Smooth muscle cell (in vitro differentiated cells): ENCODE measurements at regions not wholly inside any gene's neighbourhood (a gene's known extent, or its start where the extent isn't known, plus 50 kb on each side); places are given as distances from the start of the nearest gene placed in this dataset.

ENCODE experiments used
- DNase-seq: peaks from one replicate; lab custom pipeline; 2025; ENCODE audit not compliant: unreplicated experiment; lab: John Stamatoyannopoulos, UW
- H2AFZ ChIP-seq: fragments of 200-600 bp; sonication (generic); 2 replicates; pipeline ENCODE4 v1.6.0; 2016; ENCODE audit warnings: antibody characterized with exemption, low read depth, mild to moderate bottlenecking
- H3F3A ChIP-seq: fragments of 200-600 bp; sonication (generic); 2 replicates; pipeline ENCODE4 v1.6.0; 2017; ENCODE audit warnings: antibody characterized with exemption, low read depth
- H3K27ac ChIP-seq: fragments of 200-600 bp; sonication (generic); 2 replicates; pipeline ENCODE4 v1.5.1; 2016; ENCODE audit warnings: low read depth, mild to moderate bottlenecking
- H3K27me3 ChIP-seq: fragments of 200-600 bp; sonication (generic); 2 replicates; pipeline ENCODE4 v1.6.1; 2016; ENCODE audit warnings: low read depth, mild to moderate bottlenecking
- H3K36me3 ChIP-seq: fragments of 200-600 bp; sonication (generic); 2 replicates; pipeline ENCODE4 v1.5.1; 2016; ENCODE audit warnings: low read depth
- H3K4me1 ChIP-seq: fragments of 200-600 bp; sonication (generic); 2 replicates; pipeline ENCODE4 v1.5.1; 2016; ENCODE audit warnings: low read depth
- H3K4me2 ChIP-seq: fragments of 200-600 bp; sonication (generic); 2 replicates; pipeline ENCODE4 v1.6.0; 2016; ENCODE audit warnings: mild to moderate bottlenecking
- H3K4me3 ChIP-seq: fragments of 200-600 bp; sonication (generic); 2 replicates; pipeline ENCODE4 v1.5.1; 2016; ENCODE audit warnings: mild to moderate bottlenecking
- H3K79me2 ChIP-seq: fragments of 200-600 bp; sonication (generic); 2 replicates; pipeline ENCODE4 v1.6.0; 2016; ENCODE audit warnings: low read depth, mild to moderate bottlenecking
- H3K9ac ChIP-seq: fragments of 200-600 bp; sonication (generic); 2 replicates; pipeline ENCODE4 v1.6.0; 2016; ENCODE audit warnings: low read depth
- H3K9me3 ChIP-seq: fragments of 200-600 bp; sonication (generic); replicated peaks from 2 replicates; pipeline ENCODE4 v1.5.1; 2016; ENCODE audit warnings: low read depth
- H4K20me1 ChIP-seq: fragments of 200-600 bp; sonication (generic); 2 replicates; pipeline ENCODE4 v1.6.0; 2016; ENCODE audit warnings: low read depth
- CTCF ChIP-seq: fragments of 200-600 bp; sonication (generic); IDR thresholded peaks from 2 replicates; pipeline ENCODE4 v1.5.1; 2017; ENCODE audit warnings: borderline replicate concordance, mild to moderate bottlenecking, antibody characterized with exemption; ENCODE audit not compliant: insufficient read depth, poor library complexity, severe bottlenecking
- WGBS: methylation state at CpG from one replicate; pipeline ENCODE4 v1.1.7; 2016; ENCODE audit warnings: low lambda C conversion rate; 5-methylcytosine and 5-hydroxymethylcytosine counted together

GRCh38 chr14:34035177-34035933, 84.5 kb upstream of the EGLN3 start:
- no peak overlapping the region for H3K9ac ChIP-seq
- no peaks in the 10 kb centered on the region for H4K20me1 ChIP-seq
- no peaks in the 10 kb centered on the region for H3K27me3 ChIP-seq
- H3K4me1 ChIP-seq, result peaks cover 3% of the 10 kb centered on the region
- H3F3A ChIP-seq, result no peaks in the 10 kb centered on the region
- H3K9me3 ChIP-seq, result no peaks in the 10 kb centered on the region
- TF ChIP-seq CTCF, result no peak
- no peaks in the 10 kb centered on the region for H3K79me2 ChIP-seq
- DNase-seq, result no peak
- no peak overlapping the region for H3K4me2 ChIP-seq
- H3K4me3 ChIP-seq, result no peak overlapping the region
- 87% methylated on average over 10 of the region's 10 CpGs for WGBS
- no peak overlapping the region for H3K27ac ChIP-seq
- H2AFZ ChIP-seq, result peak overlapping the region; percentile 2
- H3K36me3 ChIP-seq, result no peaks in the 10 kb centered on the region

GRCh38 chr14:34034447-34035176, 83.7 kb upstream of the EGLN3 start:
- H3K27ac ChIP-seq, result no peak overlapping the region
- no peak overlapping the region for H3K4me3 ChIP-seq
- no peaks in the 10 kb centered on the region for H3K79me2 ChIP-seq
- no peak for DNase-seq
- H2AFZ ChIP-seq, result no peak overlapping the region
- H3K27me3 ChIP-seq, result no peaks in the 10 kb centered on the region
- H3K4me2 ChIP-seq, result no peak overlapping the region
- H4K20me1 ChIP-seq, result no peaks in the 10 kb centered on the region
- H3K36me3 ChIP-seq, result no peaks in the 10 kb centered on the region
- no peak for TF ChIP-seq CTCF
- no peak overlapping the region for H3K9ac ChIP-seq
- WGBS, result 95% methylated on average over 11 of the region's 11 CpGs
- no peaks in the 10 kb centered on the region for H3F3A ChIP-seq
- peaks cover 9% of the 10 kb centered on the region for H3K4me1 ChIP-seq
- no peaks in the 10 kb centered on the region for H3K9me3 ChIP-seq

GRCh38 chr14:34032720-34033119, 81.8 kb upstream of the EGLN3 start:
- H3K4me2 ChIP-seq, result no peak overlapping the region
- H2AFZ ChIP-seq, result no peak overlapping the region
- no peak for TF ChIP-seq CTCF
- no peaks in the 10 kb centered on the region for H4K20me1 ChIP-seq
- H3K4me3 ChIP-seq, result no peak overlapping the region
- no peaks in the 10 kb centered on the region for H3F3A ChIP-seq
- peaks cover 9% of the 10 kb centered on the region for H3K4me1 ChIP-seq
- no peak overlapping the region for H3K27ac ChIP-seq
- no peaks in the 10 kb centered on the region for H3K36me3 ChIP-seq
- DNase-seq, result no peak
- no peaks in the 10 kb centered on the region for H3K9me3 ChIP-seq
- no peaks in the 10 kb centered on the region for H3K27me3 ChIP-seq
- no peak overlapping the region for H3K9ac ChIP-seq
- 93% methylated on average over 5 of the region's 5 CpGs for WGBS
- no peaks in the 10 kb centered on the region for H3K79me2 ChIP-seq
